Lower lobe of right lung (tissue), 2 donors: ENCODE measurements at regions not wholly inside any gene's neighbourhood (a gene's known extent, or its start where the extent isn't known, plus 50 kb on each side); places are given as distances from the start of the nearest gene placed in this dataset.

Experiments used
- ATAC-seq, 2 donors: fragments of 200-7000 bp; cut with Tn5 transposase; one replicate each; pipeline ENCODE4 v1.9.1; 2020 to 2022; ENCODE audit warnings: mild to moderate bottlenecking in 2 of 2, moderate library complexity in 2 of 2
- DNase-seq: peaks from one replicate; pipeline ENCODE4 v3.0.0-alpha.2; 2020
- H3K27ac ChIP-seq: fragments of 200-600 bp; one replicate; pipeline ENCODE4 v1.8.0; 2022
- H3K27me3 ChIP-seq: fragments of 200-600 bp; one replicate; pipeline ENCODE4 v1.8.0; 2022; ENCODE audit warnings: low read depth
- H3K36me3 ChIP-seq: fragments of 200-600 bp; one replicate; pipeline ENCODE4 v1.8.0; 2022; ENCODE audit warnings: mild to moderate bottlenecking
- H3K4me1 ChIP-seq: fragments of 200-600 bp; one replicate; pipeline ENCODE4 v1.8.0; 2022
- H3K4me3 ChIP-seq: fragments of 200-600 bp; one replicate; pipeline ENCODE4 v1.8.0; 2022; ENCODE audit warnings: mild to moderate bottlenecking
- H3K9me3 ChIP-seq: fragments of 200-600 bp; one replicate; pipeline ENCODE4 v1.8.0; 2022
- CTCF ChIP-seq: fragments of 200-600 bp; IDR thresholded peaks from one replicate; pipeline ENCODE4 v1.8.0; 2022; ENCODE audit warnings: antibody characterized with exemption, mild to moderate bottlenecking
- intact Hi-C: fragments of 100-400 bp; cut with DNase I; formaldehyde crosslinking; loops from one replicate; pipeline ENCODE4 v1.11.0; 2022
- donor health status: DM: no; HTN: yes; CAD: no; lungs with severe emphysema.

GRCh38 chr2:64803776-64804175 is 150.1 kb upstream of the SERTAD2 start:
- H3K27ac ChIP-seq = no peak overlapping the region
- TF ChIP-seq CTCF = no peak
- H3K27me3 ChIP-seq = no peaks in the 10 kb centered on the region
- no peak overlapping the region for H3K4me3 ChIP-seq
- no peak for DNase-seq
- no peaks in the 10 kb centered on the region for H3K36me3 ChIP-seq
- no peaks in the 10 kb centered on the region for H3K9me3 ChIP-seq
- intact Hi-C loops = no loop called here
- H3K4me1 ChIP-seq = no peaks in the 10 kb centered on the region
- no peak for ATAC-seq

GRCh38 chr2:64804651-64805050 is 150.9 kb upstream of the SERTAD2 start:
- intact Hi-C loops = no loop called here
- no peak for TF ChIP-seq CTCF

GRCh38 chr2:64807417-64807816 is 153.7 kb upstream of the SERTAD2 start:
- peak; percentile 50 for DNase-seq
- intact Hi-C loops = no loop called here
- Histone ChIP-seq H3K36me3 (no peaks in the 10 kb centered on the region), H3K27me3 (no peaks in the 10 kb centered on the region), H3K9me3 (no peaks in the 10 kb centered on the region), H3K4me1 (no peaks in the 10 kb centered on the region), H3K4me3 (no peak overlapping the region), H3K27ac (no peak overlapping the region)
- ATAC-seq = peak; percentile 54 to 71
- no peak for TF ChIP-seq CTCF

More at GRCh38 chr2:64804651-64805050, 150.9 kb upstream of the SERTAD2 start:
- Histone ChIP-seq H3K27ac (no peak overlapping the region), H3K4me1 (no peaks in the 10 kb centered on the region), H3K36me3 (no peaks in the 10 kb centered on the region), H3K9me3 (no peaks in the 10 kb centered on the region), H3K4me3 (no peak overlapping the region), H3K27me3 (no peaks in the 10 kb centered on the region)
- no peak for DNase-seq
- no peak for ATAC-seq

GRCh38 chr2:64808092-64808491 is 154.4 kb upstream of the SERTAD2 start:
- Histone ChIP-seq H3K4me1 (peaks cover 6% of the 10 kb centered on the region), H3K27ac (no peak overlapping the region), H3K9me3 (no peaks in the 10 kb centered on the region), H3K27me3 (no peaks in the 10 kb centered on the region), H3K4me3 (no peak overlapping the region), H3K36me3 (no peaks in the 10 kb centered on the region)
- no peak for TF ChIP-seq CTCF
- intact Hi-C loops = no loop called here
- ATAC-seq (no peak), DNase-seq (no peak)

- DNase-seq = no peak
- intact Hi-C loops = no loop called here
- H3K27ac ChIP-seq = no peak overlapping the region
- no peaks in the 10 kb centered on the region for H3K27me3 ChIP-seq
- ATAC-seq = no peak
- H3K36me3 ChIP-seq = no peaks in the 10 kb centered on the region
- H3K4me1 ChIP-seq = peaks cover 10% of the 10 kb centered on the region
- H3K9me3 ChIP-seq = no peaks in the 10 kb centered on the region
- no peak for TF ChIP-seq CTCF
- H3K4me3 ChIP-seq = no peak overlapping the region
These were observed 155.0 kb upstream of the SERTAD2 start for GRCh38 chr2:64808754-64809153.

- Histone ChIP-seq H3K27ac (no peak overlapping the region), H3K4me1 (peaks cover 10% of the 10 kb centered on the region), H3K36me3 (no peaks in the 10 kb centered on the region), H3K4me3 (no peak overlapping the region), H3K9me3 (no peaks in the 10 kb centered on the region), H3K27me3 (no peaks in the 10 kb centered on the region)
- ATAC-seq (no peak), DNase-seq (no peak)
- intact Hi-C loops = no loop called here
- TF ChIP-seq CTCF = no peak
These were observed 155.5 kb upstream of the SERTAD2 start for GRCh38 chr2:64809216-64809615.
